ENCODE measurements at regions not wholly inside any gene's neighbourhood (a gene's known extent, or its start where the extent isn't known, plus 50 kb on each side); places are given as distances from the start of the nearest gene placed in this dataset.

GRCh38 chr2:195496991-195497390, 160.0 kb upstream of the SLC39A10 start (continued):
- TF ChIP-seq, protein P1, sequence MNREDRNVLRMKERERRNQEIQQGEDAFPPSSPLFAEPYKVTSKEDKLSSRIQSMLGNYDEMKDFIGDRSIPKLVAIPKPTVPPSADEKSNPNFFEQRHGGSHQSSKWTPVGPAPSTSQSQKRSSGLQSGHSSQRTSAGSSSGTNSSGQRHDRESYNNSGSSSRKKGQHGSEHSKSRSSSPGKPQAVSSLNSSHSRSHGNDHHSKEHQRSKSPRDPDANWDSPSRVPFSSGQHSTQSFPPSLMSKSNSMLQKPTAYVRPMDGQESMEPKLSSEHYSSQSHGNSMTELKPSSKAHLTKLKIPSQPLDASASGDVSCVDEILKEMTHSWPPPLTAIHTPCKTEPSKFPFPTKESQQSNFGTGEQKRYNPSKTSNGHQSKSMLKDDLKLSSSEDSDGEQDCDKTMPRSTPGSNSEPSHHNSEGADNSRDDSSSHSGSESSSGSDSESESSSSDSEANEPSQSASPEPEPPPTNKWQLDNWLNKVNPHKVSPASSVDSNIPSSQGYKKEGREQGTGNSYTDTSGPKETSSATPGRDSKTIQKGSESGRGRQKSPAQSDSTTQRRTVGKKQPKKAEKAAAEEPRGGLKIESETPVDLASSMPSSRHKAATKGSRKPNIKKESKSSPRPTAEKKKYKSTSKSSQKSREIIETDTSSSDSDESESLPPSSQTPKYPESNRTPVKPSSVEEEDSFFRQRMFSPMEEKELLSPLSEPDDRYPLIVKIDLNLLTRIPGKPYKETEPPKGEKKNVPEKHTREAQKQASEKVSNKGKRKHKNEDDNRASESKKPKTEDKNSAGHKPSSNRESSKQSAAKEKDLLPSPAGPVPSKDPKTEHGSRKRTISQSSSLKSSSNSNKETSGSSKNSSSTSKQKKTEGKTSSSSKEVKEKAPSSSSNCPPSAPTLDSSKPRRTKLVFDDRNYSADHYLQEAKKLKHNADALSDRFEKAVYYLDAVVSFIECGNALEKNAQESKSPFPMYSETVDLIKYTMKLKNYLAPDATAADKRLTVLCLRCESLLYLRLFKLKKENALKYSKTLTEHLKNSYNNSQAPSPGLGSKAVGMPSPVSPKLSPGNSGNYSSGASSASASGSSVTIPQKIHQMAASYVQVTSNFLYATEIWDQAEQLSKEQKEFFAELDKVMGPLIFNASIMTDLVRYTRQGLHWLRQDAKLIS (CRISPR knock-in tag; IDR thresholded peaks at IDR 0.05; ENCODE audit: borderline replicate concordance) = no peak
- TF ChIP-seq E2F5 (CRISPR knock-in tag; IDR thresholded peaks at IDR 0.05) (no peak), ZNF138 (CRISPR knock-in tag; conservative IDR thresholded peaks at IDR 0.05) (no peak), ATF6 (CRISPR knock-in tag; IDR thresholded peaks at IDR 0.05) (no peak), ZNF317 (CRISPR knock-in tag; IDR thresholded peaks at IDR 0.05; ENCODE audit: borderline replicate concordance, low read depth) (no peak), KAT7 (CRISPR knock-in tag; IDR thresholded peaks at IDR 0.05; ENCODE audit: borderline replicate concordance) (no peak), RORB (CRISPR knock-in tag; IDR thresholded peaks at IDR 0.05) (no peak), ESRRA (CRISPR knock-in tag; IDR thresholded peaks at IDR 0.05; ENCODE audit: borderline replicate concordance) (no peak), ZNF219 (CRISPR knock-in tag; IDR thresholded peaks at IDR 0.05; ENCODE audit: borderline replicate concordance) (no peak)

- no peak overlapping the region for H3K27ac Mint-ChIP-seq
- no peaks in the 10 kb centered on the region for H3K36me3 Mint-ChIP-seq
- H3K27me3 Mint-ChIP-seq (ENCODE audit: low read depth) = no peaks in the 10 kb centered on the region
- TF ChIP-seq CBFB (CRISPR knock-in tag; IDR thresholded peaks at IDR 0.05; ENCODE audit: low read depth) = no peak
- no peak for TF ChIP-seq ZNF232 (CRISPR knock-in tag; IDR thresholded peaks at IDR 0.05)
- TF ChIP-seq CREM (CRISPR knock-in tag; IDR thresholded peaks at IDR 0.05) = no peak
- TF ChIP-seq E2F4 (CRISPR knock-in tag; IDR thresholded peaks at IDR 0.05; ENCODE audit: borderline replicate concordance, low read depth) = no peak
- TF ChIP-seq ZNF671 (CRISPR knock-in tag; IDR thresholded peaks at IDR 0.05) = no peak
- DNase-seq (ENCODE audit: low spot score) (no peak), ATAC-seq (no peak)
- ChIA-PET CTCF (no interaction called here), POLR2A (no interaction called here)
- H3K4me3 Mint-ChIP-seq = no peak overlapping the region
- peaks cover 9% of the 10 kb centered on the region for H3K4me1 Mint-ChIP-seq
- H3K9me3 Mint-ChIP-seq = peaks cover 7% of the 10 kb centered on the region
Measured at GRCh38 chr2:195495966-195496365, 161.1 kb upstream of the SLC39A10 start.

- CTCF ChIA-PET = no interaction called here
- Mint-ChIP-seq H3K9me3 (peaks cover 7% of the 10 kb centered on the region), H3K36me3 (no peaks in the 10 kb centered on the region), H3K27ac (no peak overlapping the region), H3K27me3 (ENCODE audit: low read depth) (no peaks in the 10 kb centered on the region), H3K4me1 (peaks cover 9% of the 10 kb centered on the region), H3K4me3 (no peak overlapping the region)
- ATAC-seq (no peak), DNase-seq (ENCODE audit: low spot score) (no peak)
- POLR2A ChIA-PET = no interaction called here
- TF ChIP-seq TEAD1 (CRISPR knock-in tag; IDR thresholded peaks at IDR 0.05) = no peak
- TF ChIP-seq MXD4 (CRISPR knock-in tag; IDR thresholded peaks at IDR 0.05; ENCODE audit: borderline replicate concordance) = no peak
- no peak for TF ChIP-seq FOXK1 (CRISPR knock-in tag; IDR thresholded peaks at IDR 0.05)
- TF ChIP-seq, protein P2, sequence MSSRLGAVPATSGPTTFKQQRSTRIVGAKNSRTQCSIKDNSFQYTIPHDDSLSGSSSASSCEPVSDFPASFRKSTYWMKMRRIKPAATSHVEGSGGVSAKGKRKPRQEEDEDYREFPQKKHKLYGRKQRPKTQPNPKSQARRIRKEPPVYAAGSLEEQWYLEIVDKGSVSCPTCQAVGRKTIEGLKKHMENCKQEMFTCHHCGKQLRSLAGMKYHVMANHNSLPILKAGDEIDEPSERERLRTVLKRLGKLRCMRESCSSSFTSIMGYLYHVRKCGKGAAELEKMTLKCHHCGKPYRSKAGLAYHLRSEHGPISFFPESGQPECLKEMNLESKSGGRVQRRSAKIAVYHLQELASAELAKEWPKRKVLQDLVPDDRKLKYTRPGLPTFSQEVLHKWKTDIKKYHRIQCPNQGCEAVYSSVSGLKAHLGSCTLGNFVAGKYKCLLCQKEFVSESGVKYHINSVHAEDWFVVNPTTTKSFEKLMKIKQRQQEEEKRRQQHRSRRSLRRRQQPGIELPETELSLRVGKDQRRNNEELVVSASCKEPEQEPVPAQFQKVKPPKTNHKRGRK (CRISPR knock-in tag; IDR thresholded peaks at IDR 0.05; ENCODE audit: borderline replicate concordance) = no peak
- TF ChIP-seq PREB (CRISPR knock-in tag; IDR thresholded peaks at IDR 0.05; ENCODE audit: borderline replicate concordance) = no peak
- TF ChIP-seq, protein P3, sequence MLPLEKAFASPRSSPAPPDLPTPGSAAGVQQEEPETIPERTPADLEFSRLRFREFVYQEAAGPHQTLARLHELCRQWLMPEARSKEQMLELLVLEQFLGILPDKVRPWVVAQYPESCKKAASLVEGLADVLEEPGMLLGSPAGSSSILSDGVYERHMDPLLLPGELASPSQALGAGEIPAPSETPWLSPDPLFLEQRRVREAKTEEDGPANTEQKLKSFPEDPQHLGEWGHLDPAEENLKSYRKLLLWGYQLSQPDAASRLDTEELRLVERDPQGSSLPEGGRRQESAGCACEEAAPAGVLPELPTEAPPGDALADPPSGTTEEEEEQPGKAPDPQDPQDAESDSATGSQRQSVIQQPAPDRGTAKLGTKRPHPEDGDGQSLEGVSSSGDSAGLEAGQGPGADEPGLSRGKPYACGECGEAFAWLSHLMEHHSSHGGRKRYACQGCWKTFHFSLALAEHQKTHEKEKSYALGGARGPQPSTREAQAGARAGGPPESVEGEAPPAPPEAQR (CRISPR knock-in tag; IDR thresholded peaks at IDR 0.05) = no peak
Measured at GRCh38 chr2:195495351-195495750, 161.7 kb upstream of the SLC39A10 start.

All from WTC11 (cell line).